K562 (cell line): ENCODE measurements at regions not wholly inside any gene's neighbourhood (a gene's known extent, or its start where the extent isn't known, plus 50 kb on each side); places are given as distances from the start of the nearest gene placed in this dataset.

Source experiments
- ATAC-seq: fragments of 200-7000 bp; cut with Tn5 transposase; 3 replicates; pipeline ENCODE4 v1.9.1; 2020; ENCODE audit warnings: moderate library complexity
- BruUV-seq: library from RNA; stranded (reverse); fragments of 400-500 nt; replicated peaks from 2 replicates; lab custom pipeline; 2021; lab: Mats Ljungman, UMichigan
- CTCF ChIA-PET: fragments of 300-600 bp; formaldehyde crosslinking; extraction: SDS; loops from one replicate; lab custom pipeline; 2021; ENCODE audit warnings: low intra/inter-chr PET ratio; lab: Yijun Ruan, JAX
- POLR2A ChIA-PET: fragments of 300-600, 350-650 bp; sonication (Branson Sonifier 250); formaldehyde crosslinking; extraction: SDS; loops from one replicate; lab custom pipeline; 2021; ENCODE audit warnings: antibody characterized with exemption, inconsistent platforms; lab: Yijun Ruan, JAX
- DNase-seq, 4 experiments: peaks; one replicate each; pipeline versions ENCODE4 v3.0.0 to v3.0.0-alpha.2; 2011 to 2018; ENCODE audit warnings: low spot score in 3 of 4, mixed read lengths in 3 of 4; ENCODE audit errors: extremely low read depth in 1 of 4
- FAIRE-seq: peaks from 2 replicates; lab custom pipeline; 2011; peaks lifted over from hg19 to GRCh38; lab: Jason Lieb, UNC
- H2AFZ ChIP-seq: 2 replicates; pipeline ENCODE4 v1.6.0; 2011; ENCODE audit warnings: low read depth, low read length, control low read depth, inconsistent platforms
- H3K27ac ChIP-seq: fragments of 200-600 bp; 3 replicates; pipeline ENCODE4 v1.8.0; 2011; ENCODE audit warnings: low read depth, mild to moderate bottlenecking, control low read depth, inconsistent platforms, low read length, moderate library complexity, mixed read lengths; ENCODE audit errors: extremely low read depth
- H3K27me3 ChIP-seq, 2 experiments: fragments of 300-600 bp in 1 of 2; 2 replicates in 1 of 2; 3 replicates in 1 of 2; pipeline versions ENCODE4 v1.6.0 to v1.8.0; 2011; ENCODE audit warnings: inconsistent platforms in 2 of 2, low read length in 2 of 2, mild to moderate bottlenecking in 1 of 2, mixed read lengths in 1 of 2, moderate library complexity in 1 of 2; ENCODE audit not compliant: control insufficient read depth in 2 of 2, insufficient read depth in 2 of 2
- H3K36me3 ChIP-seq: fragments of 300-600 bp; 3 replicates; pipeline ENCODE4 v1.8.0; 2011; ENCODE audit warnings: mild to moderate bottlenecking, low read length, inconsistent platforms; ENCODE audit not compliant: control insufficient read depth, insufficient read depth
- H3K4me1 ChIP-seq, 2 experiments: fragments of 200-600 bp in 1 of 2; replicated peaks in 1 of 2; 2 replicates in 1 of 2; 3 replicates in 1 of 2; pipeline versions ENCODE4 v1.5.1 to v1.8.0; 2011; ENCODE audit warnings: inconsistent platforms in 2 of 2, low read length in 2 of 2, mild to moderate bottlenecking in 1 of 2, mixed read lengths in 1 of 2, moderate library complexity in 1 of 2; ENCODE audit not compliant: control insufficient read depth in 2 of 2, insufficient read depth in 2 of 2
- H3K4me2 ChIP-seq: 2 replicates; pipeline ENCODE4 v1.6.1; 2011; ENCODE audit warnings: low read length, control low read depth, inconsistent platforms, mixed read lengths; ENCODE audit not compliant: insufficient read depth
- H3K4me3 ChIP-seq: fragments of 200-600 bp; sonication (generic), shearing (Covaris generic); 2 replicates; pipeline ENCODE4 v1.5.1; 2016; ENCODE audit warnings: control low read depth, inconsistent platforms
- H3K79me2 ChIP-seq: fragments of 200-600 bp; 3 replicates; pipeline ENCODE4 v1.8.0; 2011; ENCODE audit warnings: low read length, inconsistent platforms; ENCODE audit not compliant: control insufficient read depth, insufficient read depth
- H3K9ac ChIP-seq, 2 experiments: 2 replicates each; pipeline versions ENCODE4 v1.6.0 to v1.6.1; 2011; ENCODE audit warnings: low read depth in 2 of 2, low read length in 2 of 2, control low read depth in 1 of 2, inconsistent platforms in 1 of 2, mild to moderate bottlenecking in 1 of 2, mixed read lengths in 1 of 2; ENCODE audit not compliant: insufficient read depth in 1 of 2
- H3K9me1 ChIP-seq: one replicate; pipeline ENCODE4 v1.6.0; 2011; ENCODE audit warnings: inconsistent platforms, mild to moderate bottlenecking, low read length, moderate library complexity; ENCODE audit not compliant: control insufficient read depth, insufficient read depth
- H3K9me3 ChIP-seq: replicated peaks from 2 replicates; pipeline ENCODE4 v1.5.1; 2011; ENCODE audit warnings: low read depth, low read length, inconsistent platforms; ENCODE audit not compliant: control insufficient read depth, insufficient read depth
- H4K20me1 ChIP-seq: replicated peaks from 2 replicates; pipeline ENCODE4 v1.6.1; 2011; ENCODE audit warnings: low read length, inconsistent platforms, mixed read lengths; ENCODE audit not compliant: control insufficient read depth, insufficient read depth
- CSDE1 ChIP-seq, 2 experiments: fragments of 450-650 bp; IDR thresholded peaks; 2 replicates each; pipeline ENCODE4 v1.6.1; 2016; ENCODE audit warnings: mild to moderate bottlenecking in 1 of 2
- HNRNPL ChIP-seq: fragments of 200-400 bp; formaldehyde crosslinking; IDR thresholded peaks from 2 replicates; pipeline ENCODE4 v1.6.1; 2017; ENCODE audit warnings: low read depth, mild to moderate bottlenecking, low read length
- SMARCA5 ChIP-seq: fragments of 450-650 bp; IDR thresholded peaks from 2 replicates; pipeline ENCODE4 v1.6.1; 2016
- TBP ChIP-seq: optimal IDR thresholded peaks from 2 replicates; pipeline ENCODE3; 2011; ENCODE audit warnings: low read depth, low read length, improper control_type of control experiment
- ZNF583 ChIP-seq: fragments of 250-450 bp; sonication (Bioruptor Pico); IDR thresholded peaks from 2 replicates; pipeline ENCODE4 v1.4.0; 2020
- ZNF75A ChIP-seq: fragments of 450-650 bp; formaldehyde crosslinking; IDR thresholded peaks from 2 replicates; pipeline ENCODE4 v1.4.0; 2020; ENCODE audit warnings: mild to moderate bottlenecking
- WGBS: fragments of 100-300 bp; shearing (Covaris generic); methylation state at CpG from one replicate; pipeline ENCODE4 v1.1.6; 2016; ENCODE audit warnings: low coverage, mixed read lengths; ENCODE audit not compliant: insufficient coverage; ENCODE audit errors: missing lambda C conversion rate; 5-methylcytosine and 5-hydroxymethylcytosine counted together
- in situ Hi-C: fragments of 300-500 bp; cut with MboI; formaldehyde crosslinking; loops from 4 replicates; pipeline ENCODE4 v1.15.0; 2018; ENCODE audit warnings: inconsistent platforms, mixed read lengths
- intact Hi-C: fragments of 100-400 bp; cut with micrococcal nuclease; formaldehyde crosslinking; loops from 2 replicates; pipeline ENCODE4 v1.14.2; 2022
- TF ChIP-seq, protein P1 (sequence below): fragments of 250-450 bp; sonication (Bioruptor Pico); IDR thresholded peaks from 2 replicates; pipeline ENCODE4 v1.4.0; 2020; ENCODE audit warnings: mild to moderate bottlenecking

- TF ChIP-seq, protein P1, sequence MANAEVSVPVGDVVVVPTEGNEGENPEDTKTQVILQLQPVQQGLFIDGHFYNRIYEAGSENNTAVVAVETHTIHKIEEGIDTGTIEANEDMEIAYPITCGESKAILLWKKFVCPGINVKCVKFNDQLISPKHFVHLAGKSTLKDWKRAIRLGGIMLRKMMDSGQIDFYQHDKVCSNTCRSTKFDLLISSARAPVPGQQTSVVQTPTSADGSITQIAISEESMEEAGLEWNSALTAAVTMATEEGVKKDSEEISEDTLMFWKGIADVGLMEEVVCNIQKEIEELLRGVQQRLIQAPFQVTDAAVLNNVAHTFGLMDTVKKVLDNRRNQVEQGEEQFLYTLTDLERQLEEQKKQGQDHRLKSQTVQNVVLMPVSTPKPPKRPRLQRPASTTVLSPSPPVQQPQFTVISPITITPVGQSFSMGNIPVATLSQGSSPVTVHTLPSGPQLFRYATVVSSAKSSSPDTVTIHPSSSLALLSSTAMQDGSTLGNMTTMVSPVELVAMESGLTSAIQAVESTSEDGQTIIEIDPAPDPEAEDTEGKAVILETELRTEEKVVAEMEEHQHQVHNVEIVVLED (CRISPR knock-in tag), result no peak
- no peak for TF ChIP-seq HNRNPL
- no peak for TF ChIP-seq ZNF583 (CRISPR knock-in tag)
- TF ChIP-seq ZNF75A (CRISPR knock-in tag), result no peak
- no peak for TF ChIP-seq CSDE1 (IDR thresholded peaks at IDR 0.05)
- no peak for TF ChIP-seq SMARCA5
- no peak for TF ChIP-seq TBP
- under 1% methylated on average over 8 of the region's 8 CpGs for WGBS
- H3K27me3 ChIP-seq, result no peaks in the 10 kb centered on the region
- intact Hi-C loops (no loop called here), in situ Hi-C loops (no loop called here)
- CTCF ChIA-PET, result no interaction called here
- FAIRE-seq (no peak), DNase-seq (no peak), ATAC-seq (no peak)
- H3K9ac ChIP-seq, result no peak overlapping the region
- H3K9me3 ChIP-seq, result peaks cover under 1% of the 10 kb centered on the region; the same call in 1 of the 2 replicates
- H3K79me2 ChIP-seq, result no peaks in the 10 kb centered on the region
- no peaks in the 10 kb centered on the region for H3K36me3 ChIP-seq
- no peak overlapping the region for H3K27ac ChIP-seq
- no peaks in the 10 kb centered on the region for H3K9me1 ChIP-seq
- no peak overlapping the region for H2AFZ ChIP-seq
- POLR2A ChIA-PET, result no interaction called here
- H3K4me2 ChIP-seq, result no peak overlapping the region
- H3K4me3 ChIP-seq, result no peak overlapping the region
- BruUV-seq, result no TSS peak
- no peaks in the 10 kb centered on the region for H3K4me1 ChIP-seq
- H4K20me1 ChIP-seq, result no peaks in the 10 kb centered on the region
Measured at GRCh38 chr5:4275232-4275631, 679.6 kb downstream of the IRX1 start.
